ENCODE measurements at regions not wholly inside any gene's neighbourhood (a gene's known extent, or its start where the extent isn't known, plus 50 kb on each side); places are given as distances from the start of the nearest gene placed in this dataset.

- no peak for DNase-seq
- H3K27ac ChIP-seq: no peak overlapping the region
- H3K4me1 ChIP-seq: no peaks in the 10 kb centered on the region
- no peak for TF ChIP-seq CTCF (IDR thresholded peaks at IDR 0.05)
- WGBS, 2 donors: 62% methylated on average over 2 of the region's 2 CpGs
- no peak overlapping the region for H3K4me3 ChIP-seq
- no peak for ATAC-seq
- no peaks in the 10 kb centered on the region for H3K36me3 ChIP-seq
- H3K9me3 ChIP-seq: no peaks in the 10 kb centered on the region
- intact Hi-C loops (cut with DNase I): no loop called here
- no peaks in the 10 kb centered on the region for H3K27me3 ChIP-seq
Observed at GRCh38 chr13:53569453-53569852, 540.8 kb downstream of the OLFM4 start.

- no peak overlapping the region for H3K27ac ChIP-seq
- no peaks in the 10 kb centered on the region for H3K4me1 ChIP-seq
- H3K27me3 ChIP-seq: no peaks in the 10 kb centered on the region
- ATAC-seq: no peak
- intact Hi-C loops (cut with DNase I): no loop called here
- no peak for DNase-seq
- WGBS, 2 donors: 34 to 48% methylated on average over 5 of the region's 5 CpGs
- no peaks in the 10 kb centered on the region for H3K36me3 ChIP-seq
- no peak overlapping the region for H3K4me3 ChIP-seq
- TF ChIP-seq CTCF (IDR thresholded peaks at IDR 0.05): no peak
- peaks cover 0 to 22% (median 0%) of the 10 kb centered on the region in 11 donors for H3K9me3 ChIP-seq
Observed at GRCh38 chr13:53601113-53601512, 572.5 kb downstream of the OLFM4 start.

GRCh38 chr13:53605326-53605725, 576.7 kb downstream of the OLFM4 start:
- Histone ChIP-seq H3K27me3 (no peaks in the 10 kb centered on the region), H3K36me3 (no peaks in the 10 kb centered on the region), H3K4me3 (no peak overlapping the region), H3K27ac (no peak overlapping the region), H3K4me1 (no peaks in the 10 kb centered on the region), H3K9me3 (peaks cover 0 to 15% (median 0%) of the 10 kb centered on the region in 11 donors)
- ATAC-seq: no peak
- WGBS, 2 donors: 42 to 57% methylated on average over 1 of the region's 1 CpG
- no peak for TF ChIP-seq CTCF (IDR thresholded peaks at IDR 0.05)
- no peak for DNase-seq
- intact Hi-C loops (cut with DNase I): no loop called here

- no peaks in the 10 kb centered on the region for H3K9me3 ChIP-seq
- DNase-seq: no peak
- intact Hi-C loops (cut with DNase I): no loop called here
- 76 to 79% methylated on average over 3 of the region's 3 CpGs for WGBS, 2 donors
- H3K27me3 ChIP-seq: no peaks in the 10 kb centered on the region
- TF ChIP-seq CTCF (IDR thresholded peaks at IDR 0.05): no peak
- no peak overlapping the region for H3K27ac ChIP-seq
- no peak overlapping the region for H3K4me3 ChIP-seq
- H3K36me3 ChIP-seq: no peaks in the 10 kb centered on the region
- H3K4me1 ChIP-seq: no peaks in the 10 kb centered on the region
- ATAC-seq: no peak
Observed at GRCh38 chr13:53612200-53612599, 583.6 kb downstream of the OLFM4 start.

GRCh38 chr13:53622456-53622855, 593.8 kb downstream of the OLFM4 start:
- no peak for ATAC-seq
- intact Hi-C loops (cut with DNase I): no loop called here
- TF ChIP-seq CTCF (IDR thresholded peaks at IDR 0.05): no peak
- DNase-seq: no peak
- Histone ChIP-seq H3K9me3 (no peaks in the 10 kb centered on the region), H3K4me3 (no peak overlapping the region), H3K4me1 (no peaks in the 10 kb centered on the region), H3K27me3 (no peaks in the 10 kb centered on the region), H3K36me3 (no peaks in the 10 kb centered on the region), H3K27ac (no peak overlapping the region)
- whole genome bisulfite sequencing, 2 donors: 20 to 28% methylated on average over 2 of the region's 2 CpGs
